Neutrophil (primary cell): ENCODE measurements at regions not wholly inside any gene's neighbourhood (a gene's known extent, or its start where the extent isn't known, plus 50 kb on each side); places are given as distances from the start of the nearest gene placed in this dataset.

Experiments
- H3K27ac ChIP-seq: fragments of 200-600 bp; sonication (generic); 2 replicates; pipeline ENCODE4 v1.5.1; 2016; ENCODE audit warnings: mild to moderate bottlenecking, moderate library complexity
- H3K27me3 ChIP-seq: fragments of 200-600 bp; sonication (generic); 2 replicates; pipeline ENCODE4 v1.6.0; 2016; ENCODE audit warnings: mild to moderate bottlenecking
- H3K36me3 ChIP-seq: fragments of 200-600 bp; sonication (generic); 2 replicates; pipeline ENCODE4 v1.5.1; 2017
- H3K4me1 ChIP-seq, 2 experiments: fragments of 200-600 bp in 1 of 2; sonication (generic) in 1 of 2; 1 replicate in 1 of 2; 2 replicates in 1 of 2; pipeline versions ENCODE4 v1.5.1 to v1.6.1; 2013 to 2016; ENCODE audit warnings: low read depth in 1 of 2, low read length in 1 of 2, mild to moderate bottlenecking in 1 of 2, moderate library complexity in 1 of 2; ENCODE audit not compliant: control insufficient read depth in 1 of 2, insufficient read depth in 1 of 2
- H3K4me3 ChIP-seq, 2 experiments: fragments of 200-600 bp in 1 of 2; sonication (generic) in 1 of 2; 1 replicate in 1 of 2; 2 replicates in 1 of 2; pipeline ENCODE4 v1.5.1; 2013 to 2016; ENCODE audit warnings: low read depth in 1 of 2, low read length in 1 of 2, mild to moderate bottlenecking in 1 of 2, moderate library complexity in 1 of 2
- H3K9me3 ChIP-seq: fragments of 200-600 bp; sonication (generic); 2 replicates; pipeline ENCODE4 v1.5.1; 2016
- CTCF ChIP-seq: fragments of 200-600 bp; sonication (generic); IDR thresholded peaks from 2 replicates; pipeline ENCODE4 v1.5.1; 2016; ENCODE audit warnings: antibody characterized with exemption

DNA sequence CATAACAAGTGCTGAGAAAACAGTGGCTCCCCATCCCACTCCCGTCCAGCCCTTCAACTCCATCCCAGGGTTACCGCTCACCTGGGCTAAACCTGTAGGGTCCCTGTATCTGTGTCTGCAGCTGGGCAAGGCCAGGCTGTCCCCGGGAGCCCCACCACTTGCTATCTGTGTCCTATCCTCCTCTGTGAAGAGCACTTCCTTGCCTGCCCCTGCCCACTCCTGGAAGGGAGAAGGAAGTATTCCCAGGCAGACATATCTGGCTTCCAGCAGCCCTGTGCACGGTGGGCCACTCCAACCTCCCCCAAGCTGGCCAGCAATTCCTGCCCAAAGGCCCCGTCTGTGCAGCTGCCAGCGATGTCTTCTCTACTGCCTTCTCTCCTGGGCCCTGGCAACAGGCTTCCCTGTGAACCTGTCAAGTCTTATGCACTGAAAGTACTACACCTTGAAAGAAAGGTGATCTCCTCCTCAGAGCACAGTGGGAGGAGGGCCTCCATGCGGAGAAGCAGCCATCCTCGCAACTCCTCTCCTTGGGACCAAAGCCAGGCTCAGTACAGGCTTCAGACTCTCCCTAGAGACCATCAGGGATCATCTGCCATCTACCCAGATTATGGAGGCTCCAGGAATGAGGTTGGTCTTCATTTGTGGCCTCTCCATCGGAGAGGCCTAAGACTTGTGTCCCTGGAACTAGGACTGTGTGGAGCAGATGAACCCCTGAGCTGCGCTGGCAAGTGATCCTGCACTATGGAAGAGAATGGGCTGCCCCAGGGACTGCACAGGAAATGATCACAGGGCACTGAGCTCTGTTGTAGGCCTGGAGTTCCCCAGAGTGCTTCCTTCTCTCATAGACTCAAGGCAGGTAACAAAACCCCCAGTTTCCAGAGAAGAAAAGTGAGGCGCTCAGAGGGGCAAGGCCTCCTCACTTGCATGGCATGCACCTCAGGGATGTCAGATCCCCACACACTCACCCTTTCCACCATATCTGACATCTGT, 663.6 kb downstream of the BCL11B start:
- Histone ChIP-seq H3K27ac (no peak overlapping the region), H3K4me1 (no peaks in the 10 kb centered on the region), H3K9me3 (no peaks in the 10 kb centered on the region), H3K36me3 (no peaks in the 10 kb centered on the region), H3K27me3 (no peaks in the 10 kb centered on the region), H3K4me3 (no peak overlapping the region)
- TF ChIP-seq CTCF, result no peak

GRCh38 chr14:98612434-98613200, 659.4 kb downstream of the BCL11B start:
- no peaks in the 10 kb centered on the region for H3K27me3 ChIP-seq
- no peaks in the 10 kb centered on the region for H3K9me3 ChIP-seq
- no peak overlapping the region for H3K27ac ChIP-seq
- no peak for TF ChIP-seq CTCF
- H3K4me1 ChIP-seq, result no peaks in the 10 kb centered on the region
- no peaks in the 10 kb centered on the region for H3K36me3 ChIP-seq
- no peak overlapping the region for H3K4me3 ChIP-seq

- no peak overlapping the region for H3K4me3 ChIP-seq
- H3K9me3 ChIP-seq, result no peaks in the 10 kb centered on the region
- no peaks in the 10 kb centered on the region for H3K27me3 ChIP-seq
- no peaks in the 10 kb centered on the region for H3K36me3 ChIP-seq
- H3K4me1 ChIP-seq, result no peaks in the 10 kb centered on the region
- TF ChIP-seq CTCF, result no peak
- H3K27ac ChIP-seq, result no peak overlapping the region
These were observed 657.3 kb downstream of the BCL11B start for GRCh38 chr14:98614741-98615140.

DNA sequence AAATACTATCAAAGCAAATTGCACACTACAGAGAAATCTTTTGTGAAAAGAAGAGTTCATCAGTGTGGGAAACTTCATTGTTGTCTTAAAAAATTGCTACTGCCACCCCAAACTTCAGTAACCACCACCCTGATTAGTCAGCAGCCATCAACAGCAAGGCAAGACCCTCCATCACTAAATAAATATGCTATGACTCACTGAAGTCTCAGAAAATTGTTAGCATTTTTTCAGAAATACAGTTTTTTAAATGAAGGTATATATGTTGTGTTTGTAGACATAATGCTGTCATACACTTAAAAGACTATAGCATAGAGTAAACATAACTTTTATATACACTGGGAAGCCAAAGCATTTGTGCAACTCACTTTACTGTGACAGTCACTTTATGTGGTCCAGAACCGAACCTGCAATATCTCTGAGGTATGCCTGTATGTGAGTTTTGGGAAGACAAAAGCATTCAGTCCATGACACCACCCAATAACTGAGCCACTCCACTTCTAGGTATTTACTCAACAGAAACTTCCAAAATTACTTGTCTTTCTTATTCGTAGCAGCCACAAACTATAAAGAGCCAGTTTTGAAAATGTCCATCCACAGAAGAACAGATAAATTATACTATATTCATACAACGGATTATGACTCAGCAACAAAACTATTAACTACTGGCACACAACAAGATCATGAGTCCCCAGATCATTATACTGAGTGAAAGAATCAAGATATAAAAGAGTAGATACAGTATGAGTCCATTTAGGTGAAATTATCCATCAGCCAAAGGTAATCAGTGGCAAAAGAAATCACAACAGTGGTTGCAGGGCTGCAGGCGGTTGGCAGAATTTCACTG, 649.6 kb downstream of the BCL11B start:
- no peaks in the 10 kb centered on the region for H3K27me3 ChIP-seq
- H3K4me1 ChIP-seq, result no peaks in the 10 kb centered on the region
- H3K27ac ChIP-seq, result no peak overlapping the region
- H3K9me3 ChIP-seq, result no peaks in the 10 kb centered on the region
- no peak for TF ChIP-seq CTCF
- H3K4me3 ChIP-seq, result no peak overlapping the region
- H3K36me3 ChIP-seq, result no peaks in the 10 kb centered on the region

DNA sequence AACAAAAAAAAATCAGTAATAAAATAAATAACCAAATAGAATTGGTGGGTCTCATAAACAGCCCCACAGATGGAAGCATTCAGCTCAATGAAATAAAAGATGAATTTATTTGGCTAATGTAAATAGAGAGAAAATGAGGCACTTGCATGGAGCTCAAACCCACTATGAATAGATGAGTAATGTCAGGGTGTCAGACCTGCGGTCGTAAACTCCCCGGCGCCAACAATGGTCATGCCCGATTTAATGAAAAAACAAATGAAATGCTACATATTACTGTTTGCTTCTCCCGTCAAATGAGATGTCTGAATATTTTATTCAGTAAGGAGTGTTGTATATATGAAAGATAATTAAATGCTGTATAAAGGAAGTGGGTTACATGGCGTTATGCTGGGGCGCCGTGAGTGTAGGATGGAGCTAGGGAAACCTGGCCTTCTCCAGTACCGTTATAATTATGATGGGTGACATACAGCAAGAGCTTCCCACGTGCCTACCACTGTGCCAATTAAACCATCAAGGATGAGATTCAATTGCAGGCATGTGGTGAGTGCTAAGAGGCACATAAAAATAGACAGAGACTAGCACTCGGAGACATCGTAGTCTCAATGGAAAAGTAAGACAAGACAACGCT, 648.1 kb downstream of the BCL11B start:
- TF ChIP-seq CTCF, result no peak
- no peaks in the 10 kb centered on the region for H3K27me3 ChIP-seq

More for the DNA sequence above, 648.1 kb downstream of the BCL11B start:
- Histone ChIP-seq H3K4me3 (no peak overlapping the region), H3K27ac (no peak overlapping the region), H3K9me3 (no peaks in the 10 kb centered on the region), H3K4me1 (no peaks in the 10 kb centered on the region), H3K36me3 (no peaks in the 10 kb centered on the region)
